ENCODE measurements at regions not wholly inside any gene's neighbourhood (a gene's known extent, or its start where the extent isn't known, plus 50 kb on each side); places are given as distances from the start of the nearest gene placed in this dataset.
"Not testable (repeated sequence)": the region's sequence is repeated elsewhere in the genome, so short reads cannot be mapped to it uniquely, and the experiment has no call there.

- DNase-seq: no peak
These were observed 128.7 kb downstream of the KBTBD2 start for GRCh38 chr7:32762925-32763293.

- DNase-seq: not testable (repeated sequence)
These were observed 129.2 kb downstream of the KBTBD2 start for GRCh38 chr7:32762206-32762924.

GRCh38 chr7:32761451-32762205, 129.9 kb downstream of the KBTBD2 start:
- DNase-seq: no peak

GRCh38 chr7:32760755-32761154, 130.8 kb downstream of the KBTBD2 start:
- DNase-seq: not testable (repeated sequence)

GRCh38 chr7:32759859-32760258, 131.7 kb downstream of the KBTBD2 start:
- not testable (repeated sequence) for DNase-seq

GRCh38 chr7:32753872-32754271, 137.7 kb downstream of the KBTBD2 start:
- not testable (repeated sequence) for DNase-seq

- not testable (repeated sequence) for DNase-seq
These were observed 143.2 kb downstream of the KBTBD2 start for GRCh38 chr7:32748337-32748736.

GRCh38 chr7:32747443-32748148, 144.0 kb downstream of the KBTBD2 start:
- not testable (repeated sequence) for DNase-seq

GRCh38 chr7:32741853-32742476, 149.6 kb downstream of the KBTBD2 start:
- DNase-seq: not testable (repeated sequence)

- not testable (repeated sequence) for DNase-seq
These were observed 151.8 kb downstream of the KBTBD2 start for GRCh38 chr7:32739749-32740148.

- not testable (repeated sequence) for DNase-seq
These were observed 153.2 kb downstream of the KBTBD2 start for GRCh38 chr7:32738390-32738789.

- DNase-seq: not testable (repeated sequence)
These were observed 158.8 kb downstream of the KBTBD2 start for GRCh38 chr7:32732767-32733166.

GRCh38 chr7:32729335-32729675, 162.3 kb downstream of the KBTBD2 start:
- DNase-seq: not testable (repeated sequence)

GRCh38 chr7:32728412-32729334, 162.9 kb downstream of the KBTBD2 start:
- not testable (repeated sequence) for DNase-seq

- DNase-seq: peak; percentile 0
These were observed 163.8 kb downstream of the KBTBD2 start for GRCh38 chr7:32727483-32728411.

- DNase-seq: not testable (repeated sequence)
These were observed 168.7 kb downstream of the KBTBD2 start for GRCh38 chr7:32722837-32723236.

- DNase-seq: no peak
These were observed 197.4 kb downstream of the KBTBD2 start for GRCh38 chr7:32694182-32694581.

- not testable (repeated sequence) for DNase-seq
These were observed 196.9 kb downstream of the AVL9 start for GRCh38 chr7:32691965-32692815.

GRCh38 chr7:32688092-32688491, 192.8 kb downstream of the AVL9 start:
- not testable (repeated sequence) for DNase-seq

All from skin of body (tissue), 1 donor.